IMR-90 (cell line): ENCODE measurements at regions not wholly inside any gene's neighbourhood (a gene's known extent, or its start where the extent isn't known, plus 50 kb on each side); places are given as distances from the start of the nearest gene placed in this dataset.

Experiments
- ATAC-seq: fragments of 200-7000 bp; cut with Tn5 transposase; 2 replicates; pipeline ENCODE4 v1.9.1; 2020; ENCODE audit warnings: low read depth, mild to moderate bottlenecking, moderate library complexity
- BruUV-seq: library from RNA; stranded (reverse); fragments of 400-500 nt; replicated peaks from 2 replicates; lab custom pipeline; 2021; lab: Mats Ljungman, UMichigan
- CTCF ChIA-PET: fragments of 300-600 bp; formaldehyde crosslinking; extraction: SDS; loops from one replicate; lab custom pipeline; 2021; ENCODE audit warnings: antibody characterized with exemption; lab: Yijun Ruan, JAX
- POLR2A ChIA-PET: fragments of 300-600 bp; sonication (Branson Sonifier 250); formaldehyde crosslinking; loops from one replicate; lab custom pipeline; 2022; ENCODE audit warnings: antibody characterized with exemption; ENCODE audit not compliant: unreplicated experiment; lab: Charles Lee
- DNase-seq: peaks from one replicate; pipeline ENCODE4 v3.0.0; 2013
- H2AFZ ChIP-seq: replicated peaks from 2 replicates; pipeline ENCODE3; 2013; ENCODE audit warnings: low read length, mild to moderate bottlenecking; ENCODE audit not compliant: poor library complexity
- H2AK5ac ChIP-seq: 2 replicates; pipeline ENCODE4 v1.6.1; 2013; ENCODE audit warnings: low read depth, low read length, inconsistent platforms
- H2AK9ac ChIP-seq: replicated peaks from 2 replicates; pipeline ENCODE3; 2013; ENCODE audit warnings: mild to moderate bottlenecking, low read depth, low read length, moderate library complexity; ENCODE audit not compliant: poor library complexity
- H2BK120ac ChIP-seq: 2 replicates; pipeline ENCODE4 v1.6.1; 2013; ENCODE audit warnings: low read depth, low read length, inconsistent platforms
- H2BK15ac ChIP-seq: 3 replicates; pipeline ENCODE4 v1.6.1; 2013; ENCODE audit warnings: low read depth, low read length, inconsistent platforms
- H2BK20ac ChIP-seq: 2 replicates; pipeline ENCODE4 v1.6.1; 2013; ENCODE audit warnings: low read depth, mild to moderate bottlenecking, inconsistent platforms, low read length, moderate library complexity
- H2BK5ac ChIP-seq: 2 replicates; pipeline ENCODE4 v1.6.1; 2013; ENCODE audit warnings: mild to moderate bottlenecking, low read depth, low read length, inconsistent platforms; ENCODE audit not compliant: poor library complexity, severe bottlenecking
- H3K14ac ChIP-seq: replicated peaks from 2 replicates; pipeline ENCODE4 v1.6.1; 2013; ENCODE audit warnings: low read depth, low read length, inconsistent platforms
- H3K18ac ChIP-seq: 2 replicates; pipeline ENCODE4 v1.6.1; 2013; ENCODE audit warnings: low read depth, low read length, control low read depth
- H3K23ac ChIP-seq: 2 replicates; pipeline ENCODE4 v1.6.1; 2013; ENCODE audit warnings: low read depth, low read length, inconsistent platforms
- H3K27ac ChIP-seq: 2 replicates; pipeline ENCODE4 v1.5.1; 2013; ENCODE audit warnings: mild to moderate bottlenecking, control low read depth, low read length; ENCODE audit not compliant: insufficient read depth
- H3K27me3 ChIP-seq: 2 replicates; pipeline ENCODE4 v1.6.1; 2013; ENCODE audit warnings: low read length; ENCODE audit not compliant: control insufficient read depth, insufficient read depth
- H3K36me3 ChIP-seq: 2 replicates; pipeline ENCODE4 v1.6.1; 2013; ENCODE audit warnings: low read length, mixed read lengths; ENCODE audit not compliant: control insufficient read depth, insufficient read depth
- H3K4ac ChIP-seq: 2 replicates; pipeline ENCODE4 v1.6.1; 2013; ENCODE audit warnings: low read depth, low read length, inconsistent platforms
- H3K4me1 ChIP-seq: 2 replicates; pipeline ENCODE4 v1.6.1; 2013; ENCODE audit warnings: low read length, mixed read lengths; ENCODE audit not compliant: control insufficient read depth, insufficient read depth
- H3K4me2 ChIP-seq: 2 replicates; pipeline ENCODE4 v1.6.1; 2013; ENCODE audit warnings: low read depth, mild to moderate bottlenecking, control low read depth, low read length, moderate library complexity
- H3K4me3 ChIP-seq: 2 replicates; pipeline ENCODE4 v1.5.1; 2013; ENCODE audit warnings: low read depth, mild to moderate bottlenecking, control low read depth, low read length, moderate library complexity; ENCODE audit not compliant: insufficient read depth
- H3K56ac ChIP-seq: 2 replicates; pipeline ENCODE4 v1.6.1; 2013; ENCODE audit warnings: low read length, inconsistent platforms; ENCODE audit not compliant: insufficient read depth; ENCODE audit errors: extremely low read depth
- H3K79me1 ChIP-seq, 2 experiments: 2 replicates each; pipeline ENCODE4 v1.6.1; 2013; ENCODE audit warnings: low read length in 2 of 2, inconsistent platforms in 1 of 2, low read depth in 1 of 2
- H3K9ac ChIP-seq: 2 replicates; pipeline ENCODE4 v1.6.1; 2013; ENCODE audit warnings: low read depth, low read length, control low read depth
- H3K9me1 ChIP-seq: 2 replicates; pipeline ENCODE4 v1.6.1; 2013; ENCODE audit warnings: low read length, inconsistent platforms; ENCODE audit not compliant: insufficient read depth
- H3K9me3 ChIP-seq: 2 replicates; pipeline ENCODE4 v1.6.1; 2013; ENCODE audit warnings: low read length; ENCODE audit not compliant: control insufficient read depth, insufficient read depth
- H4K20me1 ChIP-seq: 2 replicates; pipeline ENCODE4 v1.6.1; 2013; ENCODE audit warnings: low read length, inconsistent platforms; ENCODE audit not compliant: insufficient read depth
- H4K5ac ChIP-seq: 2 replicates; pipeline ENCODE4 v1.6.1; 2013; ENCODE audit warnings: mild to moderate bottlenecking, low read depth, low read length, control low read depth
- H4K8ac ChIP-seq, 2 experiments: 2 replicates each; pipeline ENCODE4 v1.6.1; 2013; ENCODE audit warnings: low read depth in 2 of 2, low read length in 2 of 2, control low read depth in 1 of 2, inconsistent platforms in 1 of 2
- H4K91ac ChIP-seq: 2 replicates; pipeline ENCODE4 v1.6.1; 2013; ENCODE audit warnings: low read depth, low read length, inconsistent platforms; ENCODE audit not compliant: insufficient read depth
- BHLHE40 ChIP-seq: fragments of 150-350 bp; IDR thresholded peaks from 2 replicates; pipeline ENCODE4 v1.6.1; 2016; ENCODE audit warnings: mild to moderate bottlenecking, low read depth, low read length
- NFE2L2 ChIP-seq: fragments of 150-350 bp; IDR thresholded peaks from 2 replicates; pipeline ENCODE4 v1.6.1; 2016; ENCODE audit warnings: low read depth, mild to moderate bottlenecking, low read length
- POLR2A ChIP-seq: IDR thresholded peaks from 2 replicates; pipeline ENCODE4 v1.6.1; 2012; ENCODE audit warnings: mild to moderate bottlenecking, low read depth, low read length
- RCOR1 ChIP-seq: IDR thresholded peaks from 2 replicates; pipeline ENCODE4 v1.6.1; 2012; ENCODE audit warnings: mild to moderate bottlenecking, low read length, improper control_type of control experiment; ENCODE audit not compliant: insufficient replicate concordance
- SMC3 ChIP-seq: fragments of 150-350 bp; IDR thresholded peaks from 2 replicates; pipeline ENCODE4 v1.6.1; 2016; ENCODE audit warnings: low read depth, mild to moderate bottlenecking, antibody characterized with exemption, low read length, moderate library complexity
- WGBS, 2 experiments: methylation state at CpG; one replicate each; pipeline versions ENCODE4 v1.1.5 to v1.1.7; 2013; ENCODE audit warnings: missing lambda C conversion rate in 2 of 2; ENCODE audit not compliant: insufficient read length in 1 of 2; ENCODE audit errors: extremely low coverage in 2 of 2; 5-methylcytosine and 5-hydroxymethylcytosine counted together
- dilution Hi-C: fragments of 300-500 bp; cut with HindIII; formaldehyde crosslinking; loops from one replicate; pipeline ENCODE4 v1.14.3; 2018; ENCODE audit warnings: low sequenced_read_pairs; ENCODE audit not compliant: unreplicated experiment
- in situ Hi-C: fragments of 300-500 bp; cut with MboI; formaldehyde crosslinking; loops from 3 replicates; pipeline ENCODE4 v1.14.3; 2019; ENCODE audit warnings: low sequenced_read_pairs, inconsistent platforms, mixed read lengths
- intact Hi-C: fragments of 100-400 bp; cut with micrococcal nuclease; formaldehyde crosslinking; loops from 2 replicates; pipeline ENCODE4 v1.10.0; 2022

- H4K91ac ChIP-seq, result no peak overlapping the region
- H3K56ac ChIP-seq, result no peak overlapping the region
- no peaks in the 10 kb centered on the region for H3K9me1 ChIP-seq
- no peak overlapping the region for H3K27ac ChIP-seq
- H3K36me3 ChIP-seq, result no peaks in the 10 kb centered on the region
- no peak overlapping the region for H3K4me2 ChIP-seq
- H3K23ac ChIP-seq, result no peak overlapping the region
- 94% methylated on average over 3 of the region's 6 CpGs; no CpG with 5 or more reads in 1 of the 2 experiments for WGBS, 2 experiments
- no peaks in the 10 kb centered on the region for H4K20me1 ChIP-seq
- peaks cover 2% of the 10 kb centered on the region; the same call in 1 of the 2 replicates for H3K4me1 ChIP-seq
- H2BK20ac ChIP-seq, result no peak overlapping the region
- H2AFZ ChIP-seq, result no peak overlapping the region
- no peak overlapping the region for H4K8ac ChIP-seq
- no peak for DNase-seq
- no peak overlapping the region for H3K9ac ChIP-seq
- in situ Hi-C loops, result no loop called here
- H4K5ac ChIP-seq, result no peak overlapping the region
- CTCF ChIA-PET, result no interaction called here
- H3K9me3 ChIP-seq, result no peaks in the 10 kb centered on the region; the same call in 1 of the 2 replicates
- dilution Hi-C loops, result no loop called here
- no peak overlapping the region for H3K14ac ChIP-seq
- intact Hi-C loops, result no loop called here
- no peak overlapping the region for H2BK15ac ChIP-seq
- no peak overlapping the region for H2BK5ac ChIP-seq
- H3K79me1 ChIP-seq, result no peaks in the 10 kb centered on the region
- H2AK9ac ChIP-seq, result no peak overlapping the region
- POLR2A ChIA-PET, result no interaction called here
- H2BK120ac ChIP-seq, result no peak overlapping the region
- H3K4ac ChIP-seq, result no peak overlapping the region
- no peak for ATAC-seq
- H3K27me3 ChIP-seq, result peaks cover 19% of the 10 kb centered on the region
- TF ChIP-seq RCOR1 (no peak), POLR2A (no peak), SMC3 (no peak), NFE2L2 (no peak), BHLHE40 (no peak)
- no peak overlapping the region for H3K4me3 ChIP-seq
- no peak overlapping the region for H3K18ac ChIP-seq
- no peak overlapping the region for H2AK5ac ChIP-seq
- no TSS peak for BruUV-seq
Observed at GRCh38 chr3:66827726-66828125, 170.4 kb upstream of the KBTBD8 start.
